ENCODE measurements at regions not wholly inside any gene's neighbourhood (a gene's known extent, or its start where the extent isn't known, plus 50 kb on each side); places are given as distances from the start of the nearest gene placed in this dataset.

DNA sequence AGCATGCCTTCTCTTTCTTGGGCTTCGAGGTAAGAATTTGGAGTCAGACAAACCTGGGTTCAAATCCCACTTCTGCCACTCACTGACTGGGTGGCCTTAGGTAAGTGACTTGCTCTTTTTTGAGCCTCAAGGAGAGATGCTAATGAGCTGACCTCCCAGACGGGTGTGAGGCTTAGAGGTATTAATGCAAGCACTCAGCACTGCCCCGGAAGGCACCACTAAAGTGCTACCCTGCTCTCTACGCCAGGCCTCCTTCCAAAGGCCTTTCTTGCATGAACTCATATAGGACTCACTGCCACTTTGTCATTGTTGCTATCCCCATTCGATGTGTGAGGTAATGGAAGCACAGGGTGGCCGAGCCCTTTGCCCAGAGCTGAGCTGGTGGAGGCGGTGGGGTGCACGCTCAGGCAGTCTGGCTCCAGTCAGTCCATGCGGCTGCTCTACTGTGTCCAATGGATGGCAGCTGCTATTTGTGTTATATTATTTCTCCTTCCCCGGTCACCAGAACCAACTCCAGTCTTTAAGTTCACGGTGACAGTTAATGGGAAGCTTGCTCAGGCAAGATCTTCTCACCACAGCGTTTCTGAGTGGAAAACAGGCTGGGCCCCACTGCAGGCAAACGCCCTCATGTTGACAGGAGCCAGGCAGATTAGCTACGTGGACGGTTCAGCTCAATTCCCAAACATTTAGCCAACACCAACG lies 55.2 kb upstream of the MLN start:
- TF ChIP-seq CTCF (conservative IDR thresholded peaks at IDR 0.05 in 1 of 2, IDR thresholded peaks at IDR 0.05 in 1 of 2; ENCODE audit: extremely low read depth in 1 of 2, insufficient read depth in 1 of 2, low read depth in 1 of 2, low read length in 2 of 2) (no peak), EZH2 (IDR thresholded peaks at IDR 0.05; ENCODE audit: borderline replicate concordance, low read length) (no peak)
